ENCODE measurements at regions not wholly inside any gene's neighbourhood (a gene's known extent, or its start where the extent isn't known, plus 50 kb on each side); places are given as distances from the start of the nearest gene placed in this dataset.

DNA sequence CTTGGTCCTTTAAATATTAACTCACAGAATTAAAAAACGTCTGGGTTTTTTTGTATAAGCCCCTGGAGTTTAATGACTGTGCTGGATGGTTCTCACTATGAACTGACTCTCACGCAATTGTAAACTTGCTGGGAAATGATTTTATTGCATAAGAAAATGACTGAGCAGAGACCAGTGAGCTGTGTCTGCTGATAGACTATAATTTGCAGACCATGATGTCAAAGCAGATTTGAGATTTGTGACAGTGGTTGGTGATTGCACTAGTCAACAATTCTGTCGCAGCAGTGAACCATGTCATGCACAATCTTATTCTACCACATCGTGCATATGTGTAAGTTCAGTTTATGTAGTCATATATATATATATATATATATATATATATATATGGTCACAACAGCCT, 85.7 kb upstream of the C9orf72 start:
- TF ChIP-seq CTCF (IDR thresholded peaks at IDR 0.05 in 2 of 3, conservative IDR thresholded peaks at IDR 0.05 in 1 of 3; ENCODE audit: control insufficient read depth in 2 of 3, extremely low read depth in 1 of 3, insufficient read depth in 1 of 3, low read depth in 3 of 3, low read length in 3 of 3): no peak
- no peak for TF ChIP-seq GATAD2B (conservative IDR thresholded peaks at IDR 0.05; ENCODE audit: low read depth)
- no peak for TF ChIP-seq YY1 (IDR thresholded peaks at IDR 0.05; ENCODE audit: low read depth, low read length)
